OCI-M2 (cell line): ENCODE measurements at regions not wholly inside any gene's neighbourhood (a gene's known extent, or its start where the extent isn't known, plus 50 kb on each side); places are given as distances from the start of the nearest gene placed in this dataset.
A peak's percentile ranks its signal among the peaks of the same experiment; 100 is the strongest.

Experiments
- DNase-seq: peaks from one replicate; lab custom pipeline; 2025; ENCODE audit not compliant: unreplicated experiment; lab: John Stamatoyannopoulos, UW

- DNase-seq = no peak
These were observed 75.0 kb downstream of the PTPDC1 start for GRCh38 chr9:94159069-94159939.

GRCh38 chr9:94160594-94161501, 76.6 kb downstream of the PTPDC1 start:
- DNase-seq = no peak

- DNase-seq = no peak
These were observed 77.4 kb downstream of the PTPDC1 start for GRCh38 chr9:94161673-94162072.

DNA sequence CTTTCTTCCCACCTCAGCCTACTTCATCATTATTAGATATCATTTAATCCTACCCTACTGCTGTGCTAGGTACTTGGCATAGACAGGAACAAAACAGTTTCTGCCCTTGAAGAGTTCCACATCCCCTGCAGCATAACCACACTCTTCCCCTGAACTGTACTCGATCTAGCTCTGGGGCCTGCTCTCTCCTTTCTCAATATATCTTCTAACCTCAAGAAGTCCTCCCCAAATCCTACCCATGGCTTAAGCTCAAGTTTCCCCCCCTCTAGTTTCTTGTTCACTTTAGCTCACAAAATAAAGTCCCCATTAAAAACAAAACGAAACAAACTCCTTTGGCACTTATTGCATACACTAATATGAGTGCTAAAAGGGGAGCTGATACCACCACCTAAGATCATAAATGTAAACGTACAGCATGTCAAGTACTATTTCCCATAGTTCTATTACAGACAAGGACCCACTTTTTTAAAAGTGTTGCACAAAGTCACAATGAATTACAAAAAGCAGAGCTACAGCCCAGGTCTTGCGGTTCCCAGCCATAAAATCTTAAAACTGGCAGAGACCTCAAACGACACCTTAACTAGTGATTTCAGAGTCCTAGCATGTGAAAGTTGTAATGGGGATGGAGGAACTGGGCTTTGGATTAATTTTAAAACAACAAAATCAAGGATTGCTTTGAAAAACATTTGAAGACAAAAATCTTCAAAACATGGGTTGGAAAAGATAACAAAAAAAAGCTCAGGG, 80.7 kb downstream of the PTPDC1 start:
- DNase-seq = no peak

GRCh38 chr9:94165592-94166235, 81.5 kb downstream of the PTPDC1 start:
- DNase-seq = peak; percentile 56

GRCh38 chr9:94166236-94166975, 82.1 kb downstream of the PTPDC1 start:
- peak; percentile 23 for DNase-seq

DNA sequence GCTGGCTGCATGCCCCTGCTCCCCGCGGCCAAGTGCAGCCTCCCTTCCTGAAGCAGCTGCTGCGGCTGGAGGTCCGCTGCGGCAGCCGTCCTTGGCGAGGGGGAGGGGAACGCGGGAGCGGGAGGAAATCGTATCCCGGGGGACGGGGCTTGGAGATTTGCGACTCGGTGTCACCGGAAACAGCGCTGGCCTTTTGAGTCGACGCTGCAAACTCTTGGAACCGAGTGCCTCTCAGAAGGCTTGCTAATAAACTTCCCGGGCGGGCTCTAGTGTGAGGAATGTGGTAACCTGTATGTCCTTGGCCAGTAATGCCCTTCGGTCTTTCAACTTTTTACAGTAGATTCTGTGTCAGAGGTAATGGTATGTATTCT, 82.7 kb downstream of the PTPDC1 start:
- DNase-seq = no peak

GRCh38 chr9:94167376-94167890, 83.2 kb downstream of the PTPDC1 start:
- no peak for DNase-seq

GRCh38 chr9:94168203-94169000, 84.1 kb downstream of the PTPDC1 start:
- no peak for DNase-seq

DNA sequence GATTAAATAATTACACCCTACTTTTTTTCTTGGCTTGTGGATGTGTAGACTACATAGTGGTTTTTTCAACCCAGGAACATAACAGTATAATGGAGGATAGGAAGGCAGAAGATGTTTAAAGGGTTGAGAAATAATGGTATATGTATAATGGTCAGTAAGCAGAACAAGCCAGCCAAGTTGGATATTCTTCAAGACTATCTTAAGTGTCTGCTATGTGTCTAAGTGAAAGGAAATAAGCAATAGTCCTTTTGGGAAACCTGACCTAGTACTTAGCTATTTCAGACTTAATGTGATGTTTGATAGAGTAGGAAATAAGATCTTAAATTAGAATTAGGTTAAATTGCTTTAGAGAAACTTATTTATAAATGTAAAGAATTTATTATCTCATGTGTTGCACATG, 85.7 kb downstream of the PTPDC1 start:
- DNase-seq = no peak

GRCh38 chr9:94173632-94174031, 85.5 kb upstream of the ZNF169 start:
- DNase-seq = no peak

- no peak for DNase-seq
These were observed 84.9 kb upstream of the ZNF169 start for GRCh38 chr9:94174164-94174563.

DNA sequence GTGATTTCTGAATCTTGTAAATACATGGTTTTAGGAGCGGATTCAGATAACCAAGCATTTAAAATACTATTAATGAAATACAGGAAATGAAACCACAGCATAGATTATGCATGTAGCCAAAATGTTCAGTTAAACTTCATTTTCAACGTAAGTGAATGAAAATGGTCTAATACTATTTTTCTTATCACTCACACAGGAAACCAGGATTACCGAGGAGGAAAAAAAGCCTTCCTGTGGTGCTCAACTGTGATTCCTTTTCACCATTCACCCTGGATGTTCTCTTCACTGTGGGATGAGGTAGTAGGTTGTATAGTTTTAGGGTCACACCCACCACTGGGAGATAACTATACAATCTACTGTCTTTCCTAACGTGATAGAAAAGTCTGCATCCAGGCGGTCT, 83.4 kb upstream of the ZNF169 start:
- no peak for DNase-seq

- DNase-seq = no peak
These were observed 82.5 kb upstream of the ZNF169 start for GRCh38 chr9:94176608-94177007.

- DNase-seq = no peak
These were observed 80.2 kb upstream of the ZNF169 start for GRCh38 chr9:94178927-94179326.

DNA sequence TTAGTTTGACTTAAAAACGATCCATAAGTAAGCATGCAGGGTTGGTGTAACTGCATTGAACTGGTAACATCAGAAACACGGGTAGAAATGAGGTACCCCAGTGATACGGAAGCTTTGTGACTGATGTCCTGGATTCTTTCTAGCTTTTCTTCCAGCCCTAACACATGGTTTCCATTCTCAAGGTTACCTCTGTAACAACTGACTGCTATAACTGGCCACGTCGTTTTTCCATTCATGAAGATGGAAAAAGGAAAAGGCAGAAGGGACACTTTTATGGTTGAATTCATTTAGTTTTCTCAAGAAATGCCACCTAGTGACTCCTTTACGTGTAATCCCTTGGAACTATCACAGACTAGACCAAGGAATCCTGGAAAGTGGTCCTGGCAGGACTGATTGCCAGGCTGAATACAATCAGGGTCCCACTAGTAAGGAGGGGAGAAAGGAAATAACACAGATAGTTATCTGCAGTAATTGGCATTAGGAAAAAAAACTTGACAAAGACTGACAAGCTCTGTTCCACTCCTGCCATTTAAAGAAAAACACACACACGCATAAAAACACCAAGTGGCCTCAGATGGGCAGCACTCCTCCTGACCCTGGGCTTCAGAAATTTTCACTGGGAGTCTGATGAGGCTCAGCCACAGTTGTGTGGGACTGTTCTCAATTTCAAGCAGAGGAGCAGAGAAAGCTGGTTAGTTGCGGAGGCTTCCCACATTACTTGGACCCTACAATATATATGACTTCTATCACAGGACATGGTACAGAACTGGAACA, 77.5 kb upstream of the ZNF169 start:
- no peak for DNase-seq

DNA sequence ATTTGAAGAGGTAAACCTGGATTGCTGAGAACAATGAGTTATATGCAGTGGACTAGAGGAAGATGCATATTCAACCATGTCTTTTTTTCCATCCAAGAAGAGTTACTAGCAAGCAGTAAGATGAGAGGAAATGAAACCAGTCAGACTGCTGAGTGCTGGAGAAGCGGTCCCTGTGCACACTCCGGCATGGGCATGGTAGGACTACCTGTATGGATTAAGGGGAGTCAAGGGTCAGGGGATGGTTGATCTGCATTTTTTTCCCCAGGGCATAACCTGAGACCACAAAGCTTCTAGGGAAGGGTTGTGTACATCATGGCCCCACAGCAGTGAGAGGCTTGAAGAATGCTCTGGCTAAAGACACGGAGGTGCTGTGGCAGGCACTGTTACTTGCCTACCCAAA, 76.6 kb upstream of the ZNF169 start:
- DNase-seq = no peak

DNA sequence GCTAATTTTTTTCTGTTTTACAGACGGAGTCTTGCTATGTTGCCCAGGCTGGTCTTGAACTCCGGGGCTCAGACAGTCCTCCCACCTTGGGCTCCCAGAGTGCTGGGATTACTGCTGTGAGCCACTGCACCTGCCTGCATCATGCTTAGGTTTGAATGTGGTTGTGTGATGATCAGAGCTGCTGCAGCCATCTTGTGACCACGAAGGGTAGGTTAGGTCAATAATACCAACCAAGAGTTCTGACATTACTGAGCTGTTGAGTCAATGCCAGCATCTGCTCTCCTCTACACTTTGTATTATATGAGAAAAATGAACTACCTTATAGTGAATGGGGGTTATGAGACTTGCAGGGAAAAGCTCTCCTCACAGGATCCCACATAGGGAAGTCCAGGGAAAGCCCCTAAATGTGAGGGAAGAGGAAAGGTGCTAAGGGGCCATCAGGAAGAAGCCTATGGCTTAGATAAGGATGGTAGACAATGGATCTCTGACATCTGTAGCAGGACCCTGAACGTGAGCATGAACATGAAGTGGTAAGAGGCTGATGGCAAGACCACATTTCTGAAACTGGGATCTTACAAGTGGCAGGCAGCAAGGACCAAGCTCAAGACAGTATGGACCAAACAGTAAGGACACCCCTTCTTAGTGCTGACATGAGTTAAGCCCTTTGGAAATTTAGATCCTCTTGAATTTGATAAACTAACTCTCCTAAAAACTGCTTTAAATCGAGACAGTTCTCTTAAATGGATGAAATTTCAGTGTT, 75.7 kb upstream of the ZNF169 start:
- DNase-seq = no peak
